ENCODE measurements at regions not wholly inside any gene's neighbourhood (a gene's known extent, or its start where the extent isn't known, plus 50 kb on each side); places are given as distances from the start of the nearest gene placed in this dataset.
A peak's percentile ranks its signal among the peaks of the same experiment; 100 is the strongest.

GRCh38 chr17:79669861-79670260 is 59.0 kb upstream of the RBFOX3 start:
- H3K27me3 Mint-ChIP-seq (ENCODE audit: low read depth in 3 of 3): peaks cover 26 to 33% (median 30%) of the 10 kb centered on the region in 3 donors
- peaks cover 9 to 23% (median 16%) of the 10 kb centered on the region in 7 donors for H3K9me3 Mint-ChIP-seq
- Histone ChIP-seq H3K36me3 (replicated peaks in 1 of 2; ENCODE audit: control insufficient read depth in 1 of 2, insufficient read depth in 2 of 2, low read length in 2 of 2) (no peaks in the 10 kb centered on the region), H3K27me3 (ENCODE audit: control insufficient read depth in 2 of 2, insufficient read depth in 2 of 2, low read length in 2 of 2) (peaks cover 2 to 9% of the 10 kb centered on the region in 2 donors), H2AFZ (ENCODE audit: insufficient read depth, low read depth, low read length, poor library complexity, severe bottlenecking) (no peak overlapping the region), H3K9ac (ENCODE audit: insufficient read depth, low read length, poor library complexity, severe bottlenecking) (no peak overlapping the region), H3K4me3 (replicated peaks in 1 of 3; ENCODE audit: low read depth in 2 of 3, low read length in 3 of 3) (no peak overlapping the region), H3K9me3 (replicated peaks in 1 of 2; ENCODE audit: control insufficient read depth in 1 of 2, insufficient read depth in 1 of 2, low read length in 2 of 2) (peaks cover 11 to 26% of the 10 kb centered on the region in 2 donors), H3K27ac (ENCODE audit: low read depth in 1 of 2, low read length in 2 of 2) (no peak overlapping the region), H3K4me2 (replicated peaks; ENCODE audit: extremely low read depth, low read length, poor library complexity, severe bottlenecking) (no peak overlapping the region), H3K79me2 (ENCODE audit: insufficient read depth, low read length) (no peaks in the 10 kb centered on the region), H3K4me1 (ENCODE audit: control insufficient read depth in 1 of 2, insufficient read depth in 2 of 2, low read length in 2 of 2) (no peaks in the 10 kb centered on the region), H4K20me1 (ENCODE audit: insufficient read depth, low read length) (no peaks in the 10 kb centered on the region)
- H3K36me3 Mint-ChIP-seq: no peaks in the 10 kb centered on the region
- no peak for TF ChIP-seq CTCF (IDR thresholded peaks at IDR 0.05)
- no peak for DNase-seq
- intact Hi-C loops (cut with micrococcal nuclease): no loop called here
- WGBS (ENCODE audit: insufficient coverage): 0% methylated on average over 1 of the region's 4 CpGs
- no peak overlapping the region for H3K27ac Mint-ChIP-seq
- no peaks in the 10 kb centered on the region for H3K4me1 Mint-ChIP-seq
- H3K4me3 Mint-ChIP-seq: no peak overlapping the region

- H4K20me1 ChIP-seq (ENCODE audit: insufficient read depth, low read length): no peaks in the 10 kb centered on the region
- H3K27ac ChIP-seq (ENCODE audit: low read depth in 1 of 2, low read length in 2 of 2): no peak overlapping the region
- DNase-seq: no peak
- H2AFZ ChIP-seq (ENCODE audit: insufficient read depth, low read depth, low read length, poor library complexity, severe bottlenecking): no peak overlapping the region
- peak overlapping the region in 1 of 7 donors; percentile 31 for H3K27ac Mint-ChIP-seq
- H3K36me3 Mint-ChIP-seq: no peaks in the 10 kb centered on the region
- peaks cover 2 to 12% of the 10 kb centered on the region in 2 donors for H3K27me3 ChIP-seq (ENCODE audit: control insufficient read depth in 2 of 2, insufficient read depth in 2 of 2, low read length in 2 of 2)
- H3K4me3 ChIP-seq (replicated peaks in 1 of 3; ENCODE audit: low read depth in 2 of 3, low read length in 3 of 3): no peak overlapping the region
- no peak overlapping the region for H3K4me2 ChIP-seq (replicated peaks; ENCODE audit: extremely low read depth, low read length, poor library complexity, severe bottlenecking)
- peaks cover 5 to 13% of the 10 kb centered on the region in 2 donors for H3K9me3 ChIP-seq (replicated peaks in 1 of 2; ENCODE audit: control insufficient read depth in 1 of 2, insufficient read depth in 1 of 2, low read length in 2 of 2)
- intact Hi-C loops (cut with micrococcal nuclease): no loop called here
- no peaks in the 10 kb centered on the region for H3K4me1 ChIP-seq (ENCODE audit: control insufficient read depth in 1 of 2, insufficient read depth in 2 of 2, low read length in 2 of 2)
- no peaks in the 10 kb centered on the region for H3K4me1 Mint-ChIP-seq
- peaks cover 25 to 45% (median 29%) of the 10 kb centered on the region in 3 donors for H3K27me3 Mint-ChIP-seq (ENCODE audit: low read depth in 3 of 3)
- no peaks in the 10 kb centered on the region for H3K79me2 ChIP-seq (ENCODE audit: insufficient read depth, low read length)
- no peak overlapping the region for H3K4me3 Mint-ChIP-seq
- TF ChIP-seq CTCF (IDR thresholded peaks at IDR 0.05): no peak
- no peak overlapping the region for H3K9ac ChIP-seq (ENCODE audit: insufficient read depth, low read length, poor library complexity, severe bottlenecking)
- H3K36me3 ChIP-seq (replicated peaks in 1 of 2; ENCODE audit: control insufficient read depth in 1 of 2, insufficient read depth in 2 of 2, low read length in 2 of 2): no peaks in the 10 kb centered on the region
- H3K9me3 Mint-ChIP-seq: peaks cover 5 to 13% (median 8%) of the 10 kb centered on the region in 7 donors
- 68% methylated on average over 14 of the region's 17 CpGs for WGBS (ENCODE audit: insufficient coverage)
These were observed 57.7 kb upstream of the RBFOX3 start for GRCh38 chr17:79668344-79669250.

Data from CD14-positive monocyte (primary cell).